Activated T-helper 1 cell treated with anti-CD3 and anti-CD28 coated beads, Interleukin-12 subunit alpha, Interleukin-12 subunit beta, Interleukin-2, Interleukin-4 antibody, amounts not matched to agents 30 ng/mL and 10 ng/mL and 1 ng/mL, durations not matched to agents 14 hours and 24 hours and 36 hours (primary cell): ENCODE measurements at regions not wholly inside any gene's neighbourhood (a gene's known extent, or its start where the extent isn't known, plus 50 kb on each side); places are given as distances from the start of the nearest gene placed in this dataset.

Experiments
- DNase-seq: peaks from one replicate; pipeline ENCODE4 v3.0.0; 2021; ENCODE audit warnings: low spot score
- H3K27ac Mint-ChIP-seq: one replicate; pipeline ENCODE4 v1.8.0; 2021; ENCODE audit warnings: mild to moderate bottlenecking, mixed read lengths
- H3K27me3 Mint-ChIP-seq: one replicate; pipeline ENCODE4 v1.8.0; 2022; ENCODE audit warnings: mild to moderate bottlenecking, moderate library complexity, mixed read lengths; ENCODE audit not compliant: insufficient read depth
- H3K36me3 Mint-ChIP-seq: one replicate; pipeline ENCODE4 v1.8.0; 2021; ENCODE audit warnings: low read depth, mixed read lengths
- H3K4me1 Mint-ChIP-seq: one replicate; pipeline ENCODE4 v1.8.0; 2021; ENCODE audit warnings: low read depth, mixed read lengths
- H3K4me3 Mint-ChIP-seq: one replicate; pipeline ENCODE4 v1.8.0; 2021; ENCODE audit warnings: mild to moderate bottlenecking, moderate library complexity, mixed read lengths
- H3K9me3 Mint-ChIP-seq: one replicate; pipeline ENCODE4 v1.8.0; 2021; ENCODE audit warnings: mixed read lengths
- intact Hi-C: fragments of 100-400 bp; cut with micrococcal nuclease; formaldehyde crosslinking; loops from one replicate; pipeline ENCODE4 v1.15.1; 2024

- Mint-ChIP-seq H3K4me1 (no peaks in the 10 kb centered on the region), H3K9me3 (no peaks in the 10 kb centered on the region), H3K27ac (no peak overlapping the region), H3K36me3 (no peaks in the 10 kb centered on the region), H3K4me3 (no peak overlapping the region), H3K27me3 (peaks cover 8% of the 10 kb centered on the region)
- no peak for DNase-seq
- intact Hi-C loops = no loop called here
Measured at GRCh38 chr7:28346256-28346655, 66.1 kb upstream of the CREB5 start.

- H3K9me3 Mint-ChIP-seq = no peaks in the 10 kb centered on the region
- intact Hi-C loops = no loop called here
- DNase-seq = no peak
- no peak overlapping the region for H3K4me3 Mint-ChIP-seq
- no peaks in the 10 kb centered on the region for H3K4me1 Mint-ChIP-seq
- H3K27ac Mint-ChIP-seq = no peak overlapping the region
- no peaks in the 10 kb centered on the region for H3K36me3 Mint-ChIP-seq
- H3K27me3 Mint-ChIP-seq = peaks cover 5% of the 10 kb centered on the region
Measured at GRCh38 chr7:28346676-28347363, 65.5 kb upstream of the CREB5 start.

- Mint-ChIP-seq H3K27ac (no peak overlapping the region), H3K4me1 (no peaks in the 10 kb centered on the region), H3K36me3 (no peaks in the 10 kb centered on the region), H3K9me3 (no peaks in the 10 kb centered on the region), H3K27me3 (peaks cover 5% of the 10 kb centered on the region), H3K4me3 (no peak overlapping the region)
- intact Hi-C loops = no loop called here
- DNase-seq = no peak
Measured at GRCh38 chr7:28347475-28348318, 64.6 kb upstream of the CREB5 start.

- Mint-ChIP-seq H3K4me1 (no peaks in the 10 kb centered on the region), H3K36me3 (no peaks in the 10 kb centered on the region), H3K9me3 (no peaks in the 10 kb centered on the region), H3K27ac (no peak overlapping the region), H3K4me3 (no peak overlapping the region), H3K27me3 (peaks cover 3% of the 10 kb centered on the region)
- DNase-seq = no peak
- intact Hi-C loops = no loop called here
Measured at GRCh38 chr7:28348636-28349035, 63.7 kb upstream of the CREB5 start.

- DNase-seq = no peak
- intact Hi-C loops = no loop called here
- Mint-ChIP-seq H3K36me3 (no peaks in the 10 kb centered on the region), H3K27me3 (peaks cover 3% of the 10 kb centered on the region), H3K4me1 (no peaks in the 10 kb centered on the region), H3K9me3 (no peaks in the 10 kb centered on the region), H3K27ac (no peak overlapping the region), H3K4me3 (no peak overlapping the region)
Measured at GRCh38 chr7:28349637-28350036, 62.7 kb upstream of the CREB5 start.

GRCh38 chr7:28350662-28351061, 61.7 kb upstream of the CREB5 start:
- no peak for DNase-seq
- intact Hi-C loops = no loop called here
- H3K9me3 Mint-ChIP-seq = no peaks in the 10 kb centered on the region
- no peaks in the 10 kb centered on the region for H3K36me3 Mint-ChIP-seq
- peaks cover 3% of the 10 kb centered on the region for H3K27me3 Mint-ChIP-seq
- no peak overlapping the region for H3K27ac Mint-ChIP-seq
- H3K4me1 Mint-ChIP-seq = no peaks in the 10 kb centered on the region
- no peak overlapping the region for H3K4me3 Mint-ChIP-seq

GRCh38 chr7:28351450-28351849, 60.9 kb upstream of the CREB5 start:
- Mint-ChIP-seq H3K36me3 (no peaks in the 10 kb centered on the region), H3K9me3 (no peaks in the 10 kb centered on the region), H3K27me3 (peaks cover 3% of the 10 kb centered on the region), H3K4me1 (no peaks in the 10 kb centered on the region), H3K27ac (no peak overlapping the region), H3K4me3 (no peak overlapping the region)
- no peak for DNase-seq
- intact Hi-C loops = no loop called here

GRCh38 chr7:28354601-28355402, 57.5 kb upstream of the CREB5 start:
- H3K4me3 Mint-ChIP-seq = no peak overlapping the region
- intact Hi-C loops = no loop called here

GRCh38 chr7:28355635-28356319, 56.5 kb upstream of the CREB5 start:
- DNase-seq = no peak
- no peak overlapping the region for H3K4me3 Mint-ChIP-seq
- H3K27me3 Mint-ChIP-seq = peaks cover 3% of the 10 kb centered on the region
- intact Hi-C loops = no loop called here
- no peaks in the 10 kb centered on the region for H3K9me3 Mint-ChIP-seq
- H3K36me3 Mint-ChIP-seq = no peaks in the 10 kb centered on the region
- no peak overlapping the region for H3K27ac Mint-ChIP-seq
- H3K4me1 Mint-ChIP-seq = no peaks in the 10 kb centered on the region

More at GRCh38 chr7:28354601-28355402, 57.5 kb upstream of the CREB5 start:
- no peaks in the 10 kb centered on the region for H3K4me1 Mint-ChIP-seq
- H3K27ac Mint-ChIP-seq = no peak overlapping the region
- H3K27me3 Mint-ChIP-seq = peaks cover 3% of the 10 kb centered on the region
- no peaks in the 10 kb centered on the region for H3K9me3 Mint-ChIP-seq
- H3K36me3 Mint-ChIP-seq = no peaks in the 10 kb centered on the region
- DNase-seq = no peak

GRCh38 chr7:28356619-28357018, 55.7 kb upstream of the CREB5 start:
- Mint-ChIP-seq H3K4me1 (no peaks in the 10 kb centered on the region), H3K9me3 (no peaks in the 10 kb centered on the region), H3K4me3 (no peak overlapping the region), H3K36me3 (no peaks in the 10 kb centered on the region), H3K27ac (no peak overlapping the region), H3K27me3 (peaks cover 3% of the 10 kb centered on the region)
- no peak for DNase-seq
- intact Hi-C loops = no loop called here

GRCh38 chr7:28358423-28358868, 53.9 kb upstream of the CREB5 start:
- no peaks in the 10 kb centered on the region for H3K36me3 Mint-ChIP-seq
- H3K4me1 Mint-ChIP-seq = no peaks in the 10 kb centered on the region
- H3K9me3 Mint-ChIP-seq = peaks cover 1% of the 10 kb centered on the region
- DNase-seq = no peak
- intact Hi-C loops = no loop called here
- no peak overlapping the region for H3K4me3 Mint-ChIP-seq
- peaks cover 3% of the 10 kb centered on the region for H3K27me3 Mint-ChIP-seq
- no peak overlapping the region for H3K27ac Mint-ChIP-seq

- Mint-ChIP-seq H3K27ac (no peak overlapping the region), H3K4me3 (no peak overlapping the region), H3K9me3 (peaks cover 21% of the 10 kb centered on the region), H3K27me3 (peaks cover 12% of the 10 kb centered on the region), H3K4me1 (no peaks in the 10 kb centered on the region), H3K36me3 (no peaks in the 10 kb centered on the region)
- intact Hi-C loops = no loop called here
- DNase-seq = no peak
Measured at GRCh38 chr7:28360739-28361138, 51.6 kb upstream of the CREB5 start.
